GM12801 (cell line): ENCODE measurements at regions not wholly inside any gene's neighbourhood (a gene's known extent, or its start where the extent isn't known, plus 50 kb on each side); places are given as distances from the start of the nearest gene placed in this dataset.

Source experiments
- TF ChIP-seq, protein P1 (sequence below): IDR thresholded peaks from one replicate; pipeline ENCODE4 v1.5.1; 2011; ENCODE audit warnings: control low read depth; ENCODE audit not compliant: insufficient read length; ENCODE audit errors: extremely low read depth

DNA sequence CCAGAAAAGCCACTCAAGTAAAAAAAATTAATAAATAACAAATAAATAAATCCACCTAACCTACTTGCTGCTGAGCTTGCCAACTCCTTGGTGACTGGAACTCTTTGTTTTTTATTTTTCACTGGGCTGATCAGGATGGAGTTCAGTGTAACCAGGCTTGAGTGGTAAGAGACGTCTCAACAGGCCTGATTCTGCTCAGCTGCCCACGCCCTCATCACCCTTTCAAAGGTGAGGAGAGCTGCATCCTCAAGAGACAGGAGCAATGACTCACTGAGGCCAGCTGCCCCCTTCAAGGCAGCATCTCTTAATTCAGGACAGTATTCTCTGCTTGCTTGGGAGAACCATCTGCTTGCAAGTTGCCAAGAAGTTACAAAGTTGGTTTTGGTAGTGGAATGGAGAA is 111.9 kb upstream of the CPM start:
- TF ChIP-seq, protein P1, sequence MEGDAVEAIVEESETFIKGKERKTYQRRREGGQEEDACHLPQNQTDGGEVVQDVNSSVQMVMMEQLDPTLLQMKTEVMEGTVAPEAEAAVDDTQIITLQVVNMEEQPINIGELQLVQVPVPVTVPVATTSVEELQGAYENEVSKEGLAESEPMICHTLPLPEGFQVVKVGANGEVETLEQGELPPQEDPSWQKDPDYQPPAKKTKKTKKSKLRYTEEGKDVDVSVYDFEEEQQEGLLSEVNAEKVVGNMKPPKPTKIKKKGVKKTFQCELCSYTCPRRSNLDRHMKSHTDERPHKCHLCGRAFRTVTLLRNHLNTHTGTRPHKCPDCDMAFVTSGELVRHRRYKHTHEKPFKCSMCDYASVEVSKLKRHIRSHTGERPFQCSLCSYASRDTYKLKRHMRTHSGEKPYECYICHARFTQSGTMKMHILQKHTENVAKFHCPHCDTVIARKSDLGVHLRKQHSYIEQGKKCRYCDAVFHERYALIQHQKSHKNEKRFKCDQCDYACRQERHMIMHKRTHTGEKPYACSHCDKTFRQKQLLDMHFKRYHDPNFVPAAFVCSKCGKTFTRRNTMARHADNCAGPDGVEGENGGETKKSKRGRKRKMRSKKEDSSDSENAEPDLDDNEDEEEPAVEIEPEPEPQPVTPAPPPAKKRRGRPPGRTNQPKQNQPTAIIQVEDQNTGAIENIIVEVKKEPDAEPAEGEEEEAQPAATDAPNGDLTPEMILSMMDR, result no peak

DNA sequence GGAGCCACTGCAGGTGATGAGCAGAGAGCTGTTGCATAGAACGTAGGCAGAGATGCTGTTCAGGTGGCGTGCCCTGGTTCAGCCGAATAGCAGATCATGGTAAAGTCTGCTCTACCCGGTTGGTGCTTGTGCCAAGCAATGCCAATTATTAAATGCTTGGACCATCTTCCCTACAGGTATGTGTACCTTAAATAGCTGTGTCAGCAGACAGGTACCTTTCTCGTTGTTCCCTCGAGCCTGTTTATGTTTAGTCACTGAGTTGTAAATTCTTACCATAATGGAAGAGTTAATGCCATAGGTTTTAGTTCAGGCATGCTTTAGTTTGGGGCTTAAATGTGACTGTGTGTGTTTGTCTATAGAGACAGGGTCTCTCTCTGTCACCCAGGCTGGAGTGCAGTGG is 112.5 kb upstream of the CPM start:
- TF ChIP-seq, protein P1, result no peak

DNA sequence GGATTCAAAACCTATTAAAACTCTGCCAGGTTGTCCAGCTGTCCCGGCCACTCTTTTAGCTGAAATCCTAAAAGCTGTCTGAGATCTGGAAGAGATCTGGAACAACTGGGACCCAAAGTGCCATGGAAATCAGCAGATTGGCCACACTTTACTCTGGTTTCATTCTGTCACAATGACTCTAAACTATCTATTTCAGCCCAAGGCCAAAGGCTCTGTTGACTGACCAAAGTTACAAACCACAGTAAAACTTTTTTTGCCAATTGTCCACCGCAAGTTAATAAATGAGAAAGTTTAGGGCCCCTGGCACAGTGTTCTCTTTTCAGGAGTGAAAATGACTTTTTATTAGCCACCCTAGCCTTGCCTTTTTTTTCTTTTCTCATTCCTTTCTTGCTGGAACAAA is 113.4 kb upstream of the CPM start:
- TF ChIP-seq, protein P1, result no peak

DNA sequence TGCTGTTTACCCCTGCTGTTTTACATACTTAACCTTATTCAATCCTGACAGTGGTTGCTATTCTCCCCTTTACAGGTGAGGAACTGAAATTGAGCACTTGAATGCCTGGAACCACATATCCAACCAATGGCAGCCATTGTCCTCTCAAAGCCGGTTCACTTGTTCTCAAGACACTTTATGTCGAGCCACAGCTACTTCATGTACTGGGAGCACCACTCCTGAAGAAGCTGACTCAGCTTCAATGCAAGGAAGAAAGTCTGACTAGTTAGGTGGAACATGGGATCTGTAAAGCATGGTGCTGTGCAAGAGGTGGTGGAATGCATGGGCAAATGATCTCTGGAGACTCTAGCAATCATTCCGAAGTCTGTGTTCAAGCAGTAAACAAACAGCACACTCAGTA is 113.9 kb upstream of the CPM start:
- TF ChIP-seq, protein P1, result no peak

DNA sequence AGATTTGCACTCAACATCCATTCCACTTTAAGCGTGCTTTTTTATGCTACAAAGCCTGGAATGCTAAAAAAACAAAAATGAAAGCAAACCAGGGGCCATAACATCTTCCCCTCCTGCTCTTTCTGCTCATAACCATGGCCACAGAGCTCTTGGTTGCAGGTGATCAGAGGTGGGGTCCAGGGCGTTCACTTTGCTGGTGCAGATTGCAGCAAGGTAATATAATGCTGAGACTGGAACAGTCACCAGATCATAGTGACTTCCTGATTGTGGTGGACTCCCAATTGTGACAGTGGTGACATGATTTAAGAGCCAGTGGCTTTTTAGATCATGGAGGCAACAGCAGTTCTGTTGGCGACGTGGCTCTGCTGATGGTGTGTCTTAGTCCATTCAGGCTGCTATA is 115.0 kb upstream of the CPM start:
- TF ChIP-seq, protein P1, result no peak

DNA sequence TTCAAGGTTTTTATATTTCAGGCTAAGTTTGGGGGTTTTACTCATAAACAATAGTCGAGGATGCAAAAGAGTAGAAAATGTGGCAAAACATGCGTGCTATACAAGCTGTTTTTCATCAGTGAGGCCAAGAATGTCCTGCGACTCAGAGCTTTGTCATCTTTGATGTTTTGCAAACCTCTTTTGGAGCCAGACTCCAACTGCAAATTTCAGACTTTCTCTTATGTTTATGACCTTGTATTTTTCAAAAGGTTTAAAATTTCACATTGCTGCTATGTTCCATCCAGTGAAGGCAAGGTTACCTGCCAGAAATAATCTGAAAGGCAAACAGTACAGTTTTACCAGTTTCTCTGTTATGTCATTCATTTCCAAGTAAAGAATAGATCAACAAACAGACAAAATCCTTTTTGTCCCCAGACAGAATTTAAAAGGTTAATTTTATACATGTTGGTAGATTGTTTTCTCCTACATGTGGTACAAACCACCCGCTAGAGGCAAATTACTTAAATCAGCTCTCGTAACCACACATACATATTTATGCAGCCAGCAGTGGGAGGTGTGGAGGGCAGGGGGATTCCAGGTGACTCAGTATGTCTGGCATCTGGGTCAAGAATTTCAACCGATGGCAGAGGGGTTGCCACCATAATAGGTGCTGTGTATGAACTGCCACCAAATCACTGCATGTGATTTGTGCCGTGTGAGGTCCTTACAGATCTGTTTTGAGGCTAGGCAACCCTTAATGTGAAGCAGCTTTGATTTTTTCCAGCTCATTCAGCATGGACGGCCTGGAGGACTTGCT is 119.8 kb upstream of the CPM start:
- TF ChIP-seq, protein P1, result no peak

DNA sequence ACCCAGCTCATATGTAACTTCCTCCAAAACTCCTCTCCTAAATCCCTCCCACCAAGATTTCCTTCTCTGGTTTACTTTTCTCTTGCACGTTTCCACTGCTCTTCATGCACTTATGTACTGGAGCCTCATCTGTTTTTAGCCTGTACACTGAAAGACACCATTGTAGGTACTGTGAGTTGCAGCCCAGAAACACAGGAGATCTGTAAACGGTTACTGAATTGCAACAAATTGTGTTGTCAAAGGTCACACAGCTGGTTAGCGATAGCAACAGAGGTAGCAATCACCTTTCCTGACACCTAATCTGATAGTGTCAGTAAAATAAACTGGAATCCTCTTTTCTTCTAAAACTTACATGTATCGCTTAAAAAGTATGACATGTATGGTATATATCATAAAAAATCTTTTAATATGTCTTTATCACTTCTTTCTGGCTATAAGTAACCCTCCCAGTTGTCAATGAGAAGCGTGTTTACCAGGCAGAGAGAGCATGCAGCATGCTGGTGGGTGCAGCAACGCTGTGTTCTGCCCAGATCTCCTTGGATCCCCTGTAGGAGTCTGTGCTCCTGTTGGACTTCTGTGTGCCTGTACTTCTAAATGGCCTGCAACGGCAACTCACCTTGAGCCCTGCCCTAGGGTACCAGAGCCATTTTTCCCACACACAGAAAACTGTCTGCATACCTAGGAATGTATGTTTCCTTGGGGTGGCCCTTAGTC is 121.5 kb upstream of the CPM start:
- TF ChIP-seq, protein P1, result no peak
